ENCODE measurements at regions not wholly inside any gene's neighbourhood (a gene's known extent, or its start where the extent isn't known, plus 50 kb on each side); places are given as distances from the start of the nearest gene placed in this dataset.

DNA sequence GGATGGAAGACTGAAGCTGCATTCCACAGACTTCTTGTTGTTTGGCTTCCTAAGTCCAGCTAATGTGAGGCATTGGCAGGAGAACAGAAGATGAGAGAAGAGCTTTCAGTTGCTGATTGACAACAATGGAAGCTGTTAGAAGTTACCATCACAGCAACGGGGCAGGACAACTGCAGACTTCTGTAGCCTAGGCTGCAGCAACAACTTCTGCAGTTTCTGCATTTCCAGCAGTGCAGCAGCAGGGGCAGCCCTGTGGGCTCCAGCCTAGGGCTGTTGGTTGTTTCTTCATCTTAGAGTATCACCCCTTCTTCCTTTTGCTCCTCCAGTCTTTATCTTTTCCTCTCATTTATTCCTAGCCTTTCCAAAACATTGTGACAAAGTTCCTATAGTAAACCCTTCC lies 528.8 kb upstream of the PTGER4 start:
- H3K18ac ChIP-seq (ENCODE audit: insufficient read length, low read depth, low read length): no peak overlapping the region
- no peaks in the 10 kb centered on the region for H3K79me1 ChIP-seq (ENCODE audit: insufficient read depth, low read depth, low read length, poor library complexity, severe bottlenecking)
- peak; percentile 29 for DNase-seq
- H2AFZ ChIP-seq (ENCODE audit: low read length): peak overlapping the region; percentile 88
- Mint-ChIP-seq H3K4me3 (no peak overlapping the region), H3K36me3 (ENCODE audit: insufficient read depth in 1 of 3, low read depth in 3 of 3) (no peaks in the 10 kb centered on the region), H3K4me1 (0 out of 4 replicates have a peak, but pooled peaks cover 0 to 4% of the 10 kb centered on the region in 2 experiments), H3K9me3 (peaks cover 3% of the 10 kb centered on the region in 2 experiments; a peak in 2 of 5 replicates), H3K27me3 (ENCODE audit: low read depth) (no peaks in the 10 kb centered on the region), H3K27ac (no peak overlapping the region)
- H2BK12ac ChIP-seq (ENCODE audit: insufficient read length, low read depth, low read length): no peak overlapping the region
- H3T11ph ChIP-seq (ENCODE audit: low read length): no peak overlapping the region
- H4K20me1 ChIP-seq (ENCODE audit: control insufficient read depth, insufficient read depth, insufficient read length): no peaks in the 10 kb centered on the region
- H4K5ac ChIP-seq (ENCODE audit: insufficient read length, low read depth, low read length): no peak overlapping the region
- H3K9ac ChIP-seq (ENCODE audit: extremely low read depth, insufficient read length, low read length): no peak overlapping the region
- no peak overlapping the region for H2BK20ac ChIP-seq (ENCODE audit: low read depth, low read length, poor library complexity, severe bottlenecking)
- H3K23me2 ChIP-seq (ENCODE audit: insufficient read length, low read depth, low read length, poor library complexity, severe bottlenecking): no peaks in the 10 kb centered on the region
- H4K8ac ChIP-seq (replicated peaks; ENCODE audit: insufficient read length, low read depth, low read length): no peak overlapping the region
- H3K79me2 ChIP-seq (ENCODE audit: insufficient read depth, low read length): no peaks in the 10 kb centered on the region
- no peak overlapping the region for H3K23ac ChIP-seq (ENCODE audit: insufficient read length, low read depth, low read length)
- H3K27ac ChIP-seq (ENCODE audit: insufficient read length, low read depth, low read length): no peak overlapping the region
- H4K91ac ChIP-seq (ENCODE audit: insufficient read length, low read depth, low read length): no peak overlapping the region
- H2BK15ac ChIP-seq (ENCODE audit: low read depth, low read length): no peak overlapping the region
- no peak overlapping the region for H3K4ac ChIP-seq (ENCODE audit: low read depth, low read length)
- no peak overlapping the region for H2AK5ac ChIP-seq (ENCODE audit: insufficient read length, low read length)
- no peak overlapping the region for H3K4me2 ChIP-seq (ENCODE audit: insufficient read depth, insufficient read length, low read length)
- no peak overlapping the region for H3K14ac ChIP-seq (ENCODE audit: insufficient read depth, low read length)
- no CpG with 5 or more reads among the region's 1 CpG for WGBS (ENCODE audit: extremely low coverage, insufficient read length, low lambda C conversion rate)
- no peak overlapping the region for H2BK5ac ChIP-seq (ENCODE audit: insufficient read length, low read length)
- H3K9me3 ChIP-seq (ENCODE audit: control insufficient read depth, low read depth, low read length): no peaks in the 10 kb centered on the region
- H3K56ac ChIP-seq (ENCODE audit: insufficient read length, low read depth, low read length): no peak overlapping the region
- TF ChIP-seq CTCF (conservative IDR thresholded peaks at IDR 0.05): no peak
- H3K27me3 ChIP-seq (ENCODE audit: insufficient read depth, low read length): no peaks in the 10 kb centered on the region
- H3K4me1 ChIP-seq (ENCODE audit: insufficient read depth, low read length): no peaks in the 10 kb centered on the region
- H2BK120ac ChIP-seq (ENCODE audit: low read depth, low read length, poor library complexity, severe bottlenecking): no peak overlapping the region

Data from H9 (cell line).